ENCODE measurements at regions not wholly inside any gene's neighbourhood (a gene's known extent, or its start where the extent isn't known, plus 50 kb on each side); places are given as distances from the start of the nearest gene placed in this dataset.
"Not testable (repeated sequence)": the region's sequence is repeated elsewhere in the genome, so short reads cannot be mapped to it uniquely, and the experiment has no call there.

DNA sequence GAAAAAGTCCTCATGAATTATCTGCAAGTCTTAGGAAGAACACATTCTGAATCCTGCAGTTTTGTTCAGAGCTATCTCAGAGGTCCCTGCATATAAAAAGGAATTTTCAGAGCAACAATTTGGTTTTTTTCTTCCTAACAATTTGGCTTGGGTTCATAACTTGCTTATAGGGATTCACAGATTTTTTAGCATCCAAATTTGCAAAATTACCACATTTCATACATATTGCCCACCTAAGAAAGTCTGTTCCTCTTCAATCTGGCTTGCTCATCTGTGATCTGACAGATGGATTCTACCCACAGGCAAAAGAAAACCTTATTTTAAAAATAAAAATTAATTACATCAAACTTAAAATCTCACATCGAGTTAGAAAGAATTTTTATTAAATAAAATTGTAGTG is 714.4 kb upstream of the NCAM2 start:
- Histone ChIP-seq H3K4me3 (ENCODE audit: low read depth, low read length) (no peak overlapping the region), H3K9ac (no peak overlapping the region), H3K9me3 (ENCODE audit: control insufficient read depth, low read length) (no peaks in the 10 kb centered on the region), H3K4me2 (ENCODE audit: low read length) (no peak overlapping the region), H3K79me2 (no peaks in the 10 kb centered on the region), H3K36me3 (ENCODE audit: control insufficient read depth, insufficient read depth, low read length) (no peaks in the 10 kb centered on the region), H2AFZ (no peak overlapping the region), H3K27ac (no peak overlapping the region), H3K27me3 (ENCODE audit: control insufficient read depth, insufficient read depth, low read length) (no peaks in the 10 kb centered on the region), H3K4me1 (no peaks in the 10 kb centered on the region)
- TF ChIP-seq CTCF (IDR thresholded peaks at IDR 0.05) = no peak

DNA sequence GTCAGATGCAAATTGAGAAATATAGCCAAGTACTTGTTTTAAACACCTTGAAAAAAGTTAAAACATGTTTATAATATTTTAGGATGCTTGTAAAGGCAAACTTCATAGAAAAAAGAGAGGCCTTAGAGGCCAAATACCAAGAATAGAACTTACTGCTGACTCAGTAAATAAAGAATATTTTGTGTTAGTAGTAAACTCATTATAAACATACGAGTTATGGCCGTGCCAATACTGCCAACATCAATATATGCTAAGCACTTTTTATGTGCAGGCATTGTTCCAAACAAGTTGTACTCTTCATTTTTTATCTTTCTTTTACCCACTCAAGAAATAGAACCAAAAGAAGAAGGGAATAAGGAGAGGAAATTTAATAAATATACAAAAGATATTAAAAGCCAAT is 705.9 kb upstream of the NCAM2 start:
- TF ChIP-seq CTCF (IDR thresholded peaks at IDR 0.05) = no peak
- no peaks in the 10 kb centered on the region for H3K27me3 ChIP-seq (ENCODE audit: control insufficient read depth, insufficient read depth, low read length)
- H3K4me1 ChIP-seq = no peaks in the 10 kb centered on the region
- H3K4me2 ChIP-seq (ENCODE audit: low read length) = no peak overlapping the region
- H2AFZ ChIP-seq = no peak overlapping the region
- no peak overlapping the region for H3K4me3 ChIP-seq (ENCODE audit: low read depth, low read length)
- no peaks in the 10 kb centered on the region for H3K79me2 ChIP-seq
- no peak overlapping the region for H3K27ac ChIP-seq
- no peaks in the 10 kb centered on the region for H3K36me3 ChIP-seq (ENCODE audit: control insufficient read depth, insufficient read depth, low read length)
- no peak overlapping the region for H3K9ac ChIP-seq
- H3K9me3 ChIP-seq (ENCODE audit: control insufficient read depth, low read length) = no peaks in the 10 kb centered on the region

GRCh38 chr21:20292854-20293253 is 705.4 kb upstream of the NCAM2 start:
- not testable (repeated sequence) for H2AFZ ChIP-seq; H3K79me2 ChIP-seq; H3K36me3 ChIP-seq (ENCODE audit: control insufficient read depth, insufficient read depth, low read length); H3K4me1 ChIP-seq; H3K27ac ChIP-seq; H3K9me3 ChIP-seq (ENCODE audit: control insufficient read depth, low read length); H3K9ac ChIP-seq; H3K27me3 ChIP-seq (ENCODE audit: control insufficient read depth, insufficient read depth, low read length); H3K4me2 ChIP-seq (ENCODE audit: low read length); H3K4me3 ChIP-seq (ENCODE audit: low read depth, low read length)

DNA sequence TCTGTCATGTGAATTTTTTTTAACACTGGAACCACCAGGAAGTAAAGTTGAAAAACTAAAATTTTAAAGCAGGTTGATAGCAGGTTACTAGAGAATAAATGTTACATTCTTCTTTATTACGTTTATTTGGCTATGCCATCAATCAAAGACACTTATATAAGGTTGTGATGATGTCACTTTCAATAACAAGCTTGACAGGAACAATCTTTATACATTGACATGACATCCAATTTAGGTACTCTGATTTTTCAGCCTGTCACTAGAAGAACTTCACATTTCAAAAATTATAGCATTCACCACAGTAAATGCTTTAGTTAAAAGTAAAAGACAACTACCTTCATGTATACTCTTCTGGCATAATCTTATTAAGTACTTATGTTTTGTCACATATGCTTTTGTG is 696.8 kb upstream of the NCAM2 start:
- TF ChIP-seq CTCF (IDR thresholded peaks at IDR 0.05) = no peak
- H3K79me2 ChIP-seq = no peaks in the 10 kb centered on the region
- H3K9me3 ChIP-seq (ENCODE audit: control insufficient read depth, low read length) = no peaks in the 10 kb centered on the region
- H3K27ac ChIP-seq = no peak overlapping the region
- H3K9ac ChIP-seq = no peak overlapping the region
- H3K4me1 ChIP-seq = no peaks in the 10 kb centered on the region
- H3K4me3 ChIP-seq (ENCODE audit: low read depth, low read length) = no peak overlapping the region
- H2AFZ ChIP-seq = no peak overlapping the region
- no peaks in the 10 kb centered on the region for H3K27me3 ChIP-seq (ENCODE audit: control insufficient read depth, insufficient read depth, low read length)
- H3K36me3 ChIP-seq (ENCODE audit: control insufficient read depth, insufficient read depth, low read length) = no peaks in the 10 kb centered on the region
- no peak overlapping the region for H3K4me2 ChIP-seq (ENCODE audit: low read length)

GRCh38 chr21:20302084-20302483 is 696.1 kb upstream of the NCAM2 start:
- no peak overlapping the region for H2AFZ ChIP-seq
- no peak for TF ChIP-seq CTCF (IDR thresholded peaks at IDR 0.05)

More at GRCh38 chr21:20302084-20302483, 696.1 kb upstream of the NCAM2 start:
- no peaks in the 10 kb centered on the region for H3K79me2 ChIP-seq
- H3K9ac ChIP-seq = no peak overlapping the region
- H3K9me3 ChIP-seq (ENCODE audit: control insufficient read depth, low read length) = no peaks in the 10 kb centered on the region
- no peak overlapping the region for H3K27ac ChIP-seq
- H3K27me3 ChIP-seq (ENCODE audit: control insufficient read depth, insufficient read depth, low read length) = no peaks in the 10 kb centered on the region
- H3K4me1 ChIP-seq = no peaks in the 10 kb centered on the region
- H3K4me3 ChIP-seq (ENCODE audit: low read depth, low read length) = no peak overlapping the region
- no peaks in the 10 kb centered on the region for H3K36me3 ChIP-seq (ENCODE audit: control insufficient read depth, insufficient read depth, low read length)
- no peak overlapping the region for H3K4me2 ChIP-seq (ENCODE audit: low read length)
